IPS-NIHi7 (cell line): ENCODE measurements at regions not wholly inside any gene's neighbourhood (a gene's known extent, or its start where the extent isn't known, plus 50 kb on each side); places are given as distances from the start of the nearest gene placed in this dataset.
A peak's percentile ranks its signal among the peaks of the same experiment; 100 is the strongest.

Experiments used
- DNase-seq: peaks from one replicate; pipeline ENCODE4 v3.0.0; 2012; ENCODE audit warnings: mixed read lengths; ENCODE audit errors: extremely low spot score

DNA sequence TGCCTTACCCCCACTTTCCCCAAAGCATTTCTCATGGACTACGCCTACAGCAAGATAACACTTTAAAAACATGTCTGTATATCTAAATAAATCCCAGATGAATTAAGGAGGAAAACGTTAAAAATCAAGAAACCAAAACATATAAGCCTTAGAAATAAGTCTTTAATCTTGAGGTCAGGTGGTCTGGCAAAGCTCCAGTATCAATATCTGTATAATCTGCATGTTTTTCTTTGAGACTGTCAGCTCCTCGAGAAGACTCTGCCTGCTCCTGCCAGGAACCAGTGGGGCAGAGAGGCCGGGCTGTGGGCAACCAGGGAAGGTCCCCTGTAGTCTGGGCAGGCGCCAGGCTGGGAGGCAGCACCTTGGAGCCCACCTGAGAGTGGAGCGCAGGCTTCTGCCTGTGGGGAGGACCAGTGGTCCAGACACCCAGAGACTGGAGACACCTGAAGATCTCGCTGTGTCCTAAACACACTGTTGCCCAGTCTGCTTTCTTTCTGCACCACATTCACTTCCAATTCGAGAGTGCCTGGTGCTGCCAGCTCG lies 291.0 kb upstream of the SOX11 start:
- no peak for DNase-seq

DNA sequence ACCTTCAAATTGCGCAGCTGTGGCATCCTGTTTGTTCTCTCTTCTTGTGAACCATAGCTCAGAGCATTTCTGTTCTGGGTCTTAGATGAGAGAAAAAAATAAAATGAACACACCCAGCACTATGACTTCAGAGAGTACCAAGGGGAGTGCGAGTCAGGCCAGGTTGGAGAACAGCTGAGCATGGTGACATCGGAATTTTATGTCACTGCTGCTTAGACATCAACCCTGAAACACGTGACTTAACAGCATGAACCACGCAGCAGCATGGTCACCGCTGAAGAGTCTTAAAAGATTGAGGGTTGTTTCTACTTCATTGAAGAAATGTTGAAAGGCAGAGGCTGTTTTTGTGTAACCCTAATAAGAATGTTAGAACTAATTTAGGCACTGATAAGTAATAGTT lies 288.8 kb upstream of the SOX11 start:
- DNase-seq: no peak

DNA sequence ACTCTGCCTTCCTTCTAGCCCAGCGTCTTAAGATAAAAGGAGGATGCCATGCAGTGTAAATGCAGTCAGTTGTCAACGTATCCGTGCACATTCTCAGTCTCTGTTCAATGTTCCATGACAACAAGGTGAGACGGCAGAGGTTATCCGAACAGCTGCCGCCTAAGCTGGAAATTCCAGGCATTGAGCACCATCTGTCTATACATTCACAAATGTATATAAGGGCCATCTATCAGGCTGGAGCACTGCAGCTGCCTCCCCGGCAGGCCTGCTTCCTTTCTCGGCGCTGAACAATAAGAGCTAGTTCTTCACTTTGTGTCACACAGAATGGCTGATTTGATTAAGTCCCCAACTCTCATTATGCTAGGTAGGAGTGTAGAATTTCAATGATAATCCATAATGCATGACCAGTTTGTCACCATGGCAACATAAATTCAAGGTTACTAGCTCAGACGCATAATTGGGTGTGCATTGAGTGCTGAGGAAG lies 282.2 kb upstream of the SOX11 start:
- no peak for DNase-seq

DNA sequence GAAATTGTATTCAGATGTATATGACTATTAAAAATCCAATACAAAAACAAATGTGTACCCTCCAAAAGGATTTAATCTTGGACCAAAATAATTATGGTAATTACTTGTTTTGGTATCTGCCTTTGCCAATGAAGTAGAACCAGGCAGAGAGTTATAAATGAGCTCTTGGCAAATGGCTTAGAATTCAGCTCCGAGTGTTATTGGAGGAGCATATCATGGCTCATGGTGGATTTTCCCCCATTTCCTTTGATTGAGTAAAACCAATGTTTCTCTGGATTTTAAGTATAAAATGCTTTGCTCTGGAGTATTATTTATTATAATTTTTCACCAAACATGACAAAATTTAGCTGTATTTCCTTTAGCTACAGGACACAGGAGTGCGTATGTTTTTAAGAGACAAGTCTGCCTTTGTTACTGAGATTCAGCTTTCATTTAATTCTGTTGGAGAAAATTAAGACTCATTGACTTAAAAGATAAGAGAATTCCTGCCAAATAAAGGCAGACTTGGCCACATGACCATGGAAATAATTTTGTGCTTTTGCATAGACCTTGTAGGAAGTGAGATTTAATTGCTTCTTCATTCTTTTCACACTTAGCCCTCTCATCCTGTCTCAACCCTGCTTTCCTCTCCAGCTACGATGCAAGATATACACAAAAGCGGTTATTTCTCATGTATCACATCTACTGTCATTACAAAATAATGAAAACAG lies 281.0 kb upstream of the SOX11 start:
- no peak for DNase-seq

DNA sequence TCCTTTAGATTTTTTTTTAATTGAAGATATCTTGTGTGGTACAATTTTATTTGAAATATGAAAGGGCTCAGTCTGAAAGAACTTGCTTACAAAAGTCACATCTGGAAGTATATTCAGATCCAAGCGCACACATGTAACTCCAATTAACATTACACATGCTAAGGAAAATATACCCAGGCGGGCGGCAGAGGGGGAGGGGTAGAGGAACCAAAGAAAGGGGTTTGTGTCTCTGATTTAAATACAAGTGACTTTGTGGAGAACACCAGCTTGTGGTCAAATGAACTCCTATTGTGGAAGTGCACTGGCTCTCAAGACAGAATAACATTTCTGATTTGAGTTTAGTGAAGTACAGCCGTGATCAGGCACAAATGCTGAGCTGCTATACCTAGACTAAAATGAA lies 280.2 kb upstream of the SOX11 start:
- no peak for DNase-seq

DNA sequence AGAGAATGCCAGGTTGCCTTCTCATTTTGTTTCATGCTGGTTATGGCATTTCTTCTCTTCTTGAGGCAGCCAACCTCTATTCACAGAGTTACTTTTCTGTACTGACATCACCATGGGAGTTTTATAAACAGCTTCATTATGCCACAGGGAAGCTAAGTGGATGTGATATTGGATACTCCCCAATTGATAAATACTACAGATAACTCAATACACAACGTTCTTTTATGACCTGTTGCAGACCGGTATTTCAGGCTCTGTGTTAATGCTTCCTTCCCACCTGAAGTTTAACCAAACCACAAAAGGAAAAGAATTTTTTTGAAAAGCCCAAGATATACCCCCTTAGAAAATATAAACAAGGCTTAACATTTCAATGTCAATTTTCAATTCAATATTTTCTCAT lies 258.3 kb upstream of the SOX11 start:
- no peak for DNase-seq

DNA sequence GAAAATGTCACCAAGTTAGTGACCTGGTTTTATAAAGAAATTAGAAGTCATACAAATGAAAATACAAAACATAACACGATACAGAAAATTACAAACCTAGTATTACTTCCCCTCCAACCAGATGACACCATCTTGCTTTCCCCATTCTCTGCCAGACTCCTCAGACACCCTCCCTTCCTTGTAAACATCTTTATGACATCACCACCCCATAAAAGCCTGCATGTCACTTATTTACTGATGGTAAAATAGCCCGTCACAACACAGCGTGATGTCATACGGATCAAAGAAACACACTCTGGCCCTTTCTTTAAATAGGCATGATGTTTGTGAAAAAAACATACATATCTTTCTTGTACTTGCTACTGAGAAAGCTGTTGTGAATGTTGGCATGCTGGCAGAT lies 254.8 kb upstream of the SOX11 start:
- DNase-seq: no peak

DNA sequence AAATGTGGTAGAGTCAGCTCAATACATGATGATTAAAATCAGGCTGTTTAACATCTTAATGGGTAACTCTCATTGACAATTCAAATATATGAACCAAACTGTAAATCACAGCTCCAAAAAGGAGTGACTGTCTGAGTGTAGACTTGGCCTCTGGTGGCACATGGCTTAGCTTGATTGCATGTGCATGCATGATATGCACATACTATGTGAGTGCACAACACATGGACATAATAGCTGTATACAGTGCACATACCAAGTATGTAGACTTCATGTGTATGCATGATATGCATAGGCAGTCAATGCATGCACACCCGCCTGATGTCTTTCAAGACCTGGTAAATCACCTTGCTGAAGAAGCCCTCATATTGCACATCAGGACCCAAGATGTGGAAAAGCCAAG lies 252.0 kb upstream of the SOX11 start:
- DNase-seq: no peak

DNA sequence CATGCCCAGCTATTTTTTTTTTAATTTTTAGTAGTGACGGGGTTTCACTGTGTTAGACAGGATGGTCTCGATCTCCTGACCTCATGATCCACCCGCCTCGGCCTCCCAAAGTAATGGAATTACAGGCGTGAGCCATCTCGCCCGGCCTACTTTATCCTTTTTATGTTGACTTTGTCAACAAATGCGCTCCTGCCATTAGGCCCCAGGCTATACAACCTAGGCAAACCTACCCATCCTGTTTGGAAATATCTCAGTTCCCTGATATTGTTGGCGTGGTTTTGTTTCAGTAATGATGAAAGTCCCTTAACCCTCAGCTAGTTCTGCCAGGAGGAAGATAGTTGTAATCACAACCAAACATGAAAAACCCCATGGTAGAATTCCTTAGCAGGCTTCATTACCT lies 249.4 kb upstream of the SOX11 start:
- no peak for DNase-seq

DNA sequence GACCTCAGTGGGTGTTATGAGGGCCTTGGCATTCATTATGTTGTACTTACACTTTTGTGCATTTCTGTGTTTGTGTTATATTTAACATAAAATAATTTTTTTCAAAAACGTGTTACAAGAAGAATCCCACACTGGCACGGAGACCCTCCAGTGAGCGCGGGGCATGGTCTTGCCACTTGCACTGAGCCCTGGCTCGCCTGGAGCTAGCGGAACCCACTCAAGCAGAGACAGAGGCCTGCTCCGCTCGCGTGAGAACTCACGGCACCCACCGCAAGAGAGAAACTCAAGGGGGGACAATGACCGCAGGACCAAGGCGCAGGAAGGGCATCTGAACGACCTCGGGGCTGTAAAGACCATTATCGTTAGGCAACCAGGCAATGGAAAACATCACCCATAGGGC lies 248.0 kb upstream of the SOX11 start:
- DNase-seq: no peak

DNA sequence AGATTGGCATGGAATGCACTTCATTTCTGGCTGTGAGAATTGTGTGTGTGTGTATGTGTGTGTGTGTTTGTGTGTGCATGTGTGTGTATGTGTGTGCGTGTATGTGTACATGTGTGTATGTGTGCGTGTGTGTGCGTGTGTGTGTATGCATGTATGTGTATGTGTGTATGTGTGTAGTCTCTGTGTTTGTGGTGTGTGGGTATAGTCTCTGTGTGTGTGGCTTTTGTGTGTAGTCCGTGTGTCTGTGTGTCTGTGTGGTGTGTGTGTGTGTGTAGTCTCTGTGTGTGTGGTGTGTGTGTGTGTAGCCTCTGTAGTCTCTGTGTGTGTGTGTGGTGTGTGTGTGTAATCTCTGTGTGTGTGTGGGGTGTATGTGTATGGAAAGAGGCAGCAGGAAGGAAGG lies 247.3 kb upstream of the SOX11 start:
- DNase-seq: no peak

DNA sequence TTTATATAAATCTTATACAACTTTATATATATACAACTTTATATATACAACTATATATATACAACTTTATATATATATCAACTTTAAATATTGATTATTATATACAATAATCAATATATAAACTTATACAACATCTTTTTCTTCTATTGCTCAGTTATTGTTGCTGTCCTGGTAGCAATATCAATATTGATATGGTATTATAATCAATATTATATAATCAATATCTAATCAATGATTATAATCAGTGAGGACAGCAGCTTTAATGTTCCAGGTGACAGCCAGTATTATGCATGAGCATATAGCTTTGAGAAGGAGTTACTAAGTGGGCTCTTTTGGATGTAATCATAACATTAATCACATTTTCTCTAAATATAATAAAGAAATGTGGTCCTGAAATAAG lies 242.3 kb upstream of the SOX11 start:
- no peak for DNase-seq

DNA sequence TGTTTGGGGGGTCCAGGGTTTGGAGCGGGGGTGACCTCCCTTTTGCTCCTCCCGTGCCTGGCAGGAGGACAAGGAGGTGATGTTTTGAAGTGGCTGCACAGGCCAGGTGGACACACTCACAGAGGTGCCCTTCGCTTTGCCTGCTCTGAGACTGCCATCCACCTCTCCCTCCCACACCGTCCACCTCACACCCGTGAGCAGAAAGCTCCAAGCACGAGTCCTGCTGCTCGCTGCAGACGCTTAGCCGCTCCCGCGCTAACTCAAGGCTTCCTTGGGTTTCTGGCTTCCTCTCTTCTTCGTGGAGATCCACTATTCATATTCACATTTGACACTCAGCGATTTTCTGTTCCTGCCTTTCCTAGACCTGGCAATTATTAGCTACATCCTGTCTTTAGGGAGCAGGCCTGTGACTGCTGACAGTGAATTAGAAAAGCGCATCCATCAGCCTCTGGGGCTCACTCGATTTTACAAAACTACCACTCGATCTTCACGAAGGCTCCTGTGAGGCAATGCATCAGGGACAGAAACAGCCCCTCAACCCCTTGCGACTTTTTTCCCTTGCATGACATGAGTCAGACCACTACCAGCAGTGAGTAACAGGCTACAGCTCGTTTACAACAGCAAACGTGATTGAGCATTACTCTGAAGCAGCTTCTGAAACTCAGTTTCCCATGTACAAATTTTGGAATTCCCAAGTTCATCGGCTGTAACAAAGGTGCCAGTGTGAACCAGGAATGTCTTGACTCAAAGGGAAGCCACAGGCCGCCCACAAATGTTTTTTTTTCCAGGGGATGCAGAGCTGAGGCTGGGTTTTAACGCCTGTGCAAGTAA lies 238.7 kb upstream of the SOX11 start:
- no peak for DNase-seq

DNA sequence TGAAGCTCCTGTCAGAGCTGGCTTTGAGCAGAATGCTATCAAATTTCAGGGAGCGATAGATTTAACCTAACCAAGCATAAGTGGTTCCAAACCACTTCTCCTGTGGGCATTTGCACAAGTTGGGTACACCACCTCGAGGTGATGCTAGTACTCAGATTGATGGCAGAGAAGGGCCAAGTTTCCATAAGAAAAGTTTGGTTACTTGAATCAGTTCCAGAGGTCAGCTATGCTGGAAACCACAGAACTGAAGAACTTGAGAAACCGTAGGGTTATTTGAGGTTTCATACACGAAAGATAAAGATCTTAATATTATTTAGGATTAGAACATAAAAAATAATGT lies 238.2 kb upstream of the SOX11 start:
- DNase-seq: no peak

DNA sequence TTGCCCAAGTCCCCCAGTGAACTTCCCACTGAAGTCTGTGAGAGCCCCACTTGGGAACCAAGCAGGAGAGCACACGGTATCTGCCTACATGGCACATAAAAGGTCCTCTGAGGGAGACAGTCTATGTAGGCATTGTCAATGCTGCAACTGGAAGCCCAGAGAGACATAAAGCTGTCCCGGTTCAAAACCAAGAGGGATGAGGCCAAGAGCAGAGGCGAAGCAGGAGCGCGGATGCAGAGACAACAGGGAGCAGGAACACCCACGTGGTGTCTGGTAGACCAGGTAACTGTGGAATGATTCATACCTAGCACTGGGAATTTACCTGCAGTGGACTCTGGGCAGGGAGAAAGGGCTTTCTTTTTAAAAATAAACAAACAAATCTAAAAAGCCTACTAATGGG lies 233.1 kb upstream of the SOX11 start:
- no peak for DNase-seq

DNA sequence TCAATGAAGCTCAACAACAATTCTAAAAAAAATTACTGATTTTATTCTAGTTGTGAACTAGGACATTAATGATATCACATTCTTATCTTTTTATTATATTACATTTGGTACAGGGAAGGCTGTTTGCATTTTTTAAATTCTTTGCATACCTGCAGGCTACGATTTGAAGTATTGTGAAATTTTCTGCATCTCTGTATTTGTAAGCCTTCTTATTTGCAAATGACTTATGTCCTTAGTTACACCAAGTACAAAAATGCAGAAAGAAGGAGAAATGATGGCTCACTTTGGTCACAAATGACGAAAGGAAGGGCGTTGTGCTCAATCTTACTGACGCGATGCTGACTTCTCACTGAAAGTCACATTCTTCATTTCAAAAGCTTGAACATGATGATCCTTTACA lies 227.5 kb upstream of the SOX11 start:
- no peak for DNase-seq

DNA sequence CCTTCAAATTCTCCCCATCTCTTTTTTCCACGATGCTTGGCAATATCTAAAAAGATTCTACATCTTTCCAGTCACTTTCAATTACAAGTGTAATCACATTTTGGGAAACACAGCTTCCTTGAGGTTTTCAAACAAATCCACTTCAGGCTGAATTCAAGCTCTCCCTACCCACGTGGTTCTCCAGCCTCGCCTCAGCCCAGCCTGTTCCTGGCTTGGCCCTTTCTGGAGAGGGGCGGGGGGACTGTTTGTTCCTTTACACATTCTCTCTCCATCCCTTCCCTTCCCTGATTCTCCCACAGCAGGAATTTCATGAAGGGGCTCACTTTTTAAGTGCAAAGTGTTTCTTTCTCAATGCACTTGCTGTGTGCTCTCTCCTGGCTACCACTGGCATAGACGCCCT lies 226.3 kb upstream of the SOX11 start:
- no peak for DNase-seq

DNA sequence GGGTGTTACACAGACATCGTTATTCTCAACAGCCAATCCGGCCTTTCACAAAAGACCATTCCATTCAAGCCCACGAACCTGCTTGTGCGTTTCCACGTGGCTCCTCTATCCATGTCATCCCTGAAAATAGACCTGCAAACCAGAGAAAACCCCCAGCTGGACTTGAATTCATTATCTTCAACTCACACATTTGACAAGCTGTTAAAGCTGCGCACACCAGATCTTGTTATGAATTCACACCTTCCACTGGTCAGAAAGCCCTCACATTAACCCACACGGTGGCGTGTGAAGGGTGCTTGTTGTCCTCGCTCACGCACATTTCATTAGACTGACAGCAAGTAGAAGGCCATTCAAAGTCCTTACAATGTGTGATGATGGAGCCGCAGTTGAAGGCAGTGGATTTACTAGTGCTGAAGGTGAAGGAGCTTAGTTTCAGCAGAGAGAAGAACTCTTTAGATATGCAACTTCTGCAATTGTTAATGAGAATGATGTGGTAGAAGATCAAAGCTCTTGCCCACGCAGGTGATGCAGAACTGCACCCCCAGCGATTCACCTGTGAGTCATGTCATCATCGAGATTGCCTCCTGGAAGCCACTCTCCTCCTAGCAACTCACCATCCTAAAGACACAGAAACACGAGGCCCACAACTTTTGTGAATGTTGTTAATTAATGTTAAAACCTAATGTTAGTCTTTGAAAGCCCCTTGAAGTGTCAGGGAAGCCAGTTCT lies 224.8 kb upstream of the SOX11 start:
- no peak for DNase-seq

DNA sequence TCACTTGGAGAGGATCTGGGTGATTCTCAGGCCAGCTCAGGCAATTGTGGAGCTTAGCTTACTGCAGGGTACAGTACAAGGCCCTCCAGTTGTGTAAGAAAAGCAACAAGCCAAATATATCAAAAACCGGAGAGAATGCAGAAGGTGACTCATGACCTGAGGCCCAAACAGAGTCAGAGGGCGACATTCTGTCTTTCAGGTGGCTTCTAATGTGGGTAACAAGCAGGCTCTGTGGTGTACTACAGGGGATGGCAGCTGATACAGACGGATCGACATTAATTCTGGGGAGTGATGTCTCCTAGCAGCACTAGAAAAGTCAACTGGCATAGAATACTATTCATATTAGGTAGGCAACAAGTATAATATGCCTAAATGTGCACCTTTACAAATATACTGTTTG lies 219.5 kb upstream of the SOX11 start:
- no peak for DNase-seq

DNA sequence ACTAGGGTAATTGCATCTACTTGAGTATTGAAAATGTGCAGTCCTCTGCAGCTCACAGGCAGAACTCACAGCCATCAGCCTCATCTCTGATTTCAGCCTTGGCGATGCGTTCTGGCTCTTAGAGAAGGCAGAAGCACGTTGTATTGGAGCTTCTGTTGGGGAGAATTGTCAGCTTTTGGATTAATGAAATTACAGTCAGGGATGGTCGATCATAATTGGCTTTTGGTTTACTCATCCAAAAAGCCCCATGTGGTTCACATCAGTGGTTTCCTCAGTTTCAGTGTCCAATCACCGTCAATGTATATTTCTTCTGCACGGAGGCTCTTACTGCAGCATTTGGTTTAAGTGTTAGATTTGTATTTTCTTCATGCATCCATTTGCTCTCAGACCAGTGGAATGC lies 218.5 kb upstream of the SOX11 start:
- DNase-seq: no peak

DNA sequence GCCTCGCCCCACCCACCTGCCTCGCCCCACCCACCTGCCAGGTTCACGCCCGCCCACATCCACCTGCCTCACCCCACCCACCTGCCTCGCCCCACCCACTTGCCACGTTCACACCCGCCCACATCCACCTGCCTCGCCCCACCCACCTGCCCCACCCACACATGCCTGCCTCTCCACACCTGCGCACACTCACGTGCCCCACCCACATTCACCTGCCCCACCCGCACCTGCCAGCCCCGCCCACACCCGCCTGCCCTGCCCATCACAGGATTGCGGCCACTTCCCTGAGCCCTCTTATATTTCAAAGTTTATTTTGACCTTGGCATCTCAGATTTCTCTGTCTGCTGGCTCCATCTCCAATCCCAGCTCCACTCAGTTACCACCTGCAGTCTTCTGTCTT lies 217.5 kb upstream of the SOX11 start:
- no peak for DNase-seq

DNA sequence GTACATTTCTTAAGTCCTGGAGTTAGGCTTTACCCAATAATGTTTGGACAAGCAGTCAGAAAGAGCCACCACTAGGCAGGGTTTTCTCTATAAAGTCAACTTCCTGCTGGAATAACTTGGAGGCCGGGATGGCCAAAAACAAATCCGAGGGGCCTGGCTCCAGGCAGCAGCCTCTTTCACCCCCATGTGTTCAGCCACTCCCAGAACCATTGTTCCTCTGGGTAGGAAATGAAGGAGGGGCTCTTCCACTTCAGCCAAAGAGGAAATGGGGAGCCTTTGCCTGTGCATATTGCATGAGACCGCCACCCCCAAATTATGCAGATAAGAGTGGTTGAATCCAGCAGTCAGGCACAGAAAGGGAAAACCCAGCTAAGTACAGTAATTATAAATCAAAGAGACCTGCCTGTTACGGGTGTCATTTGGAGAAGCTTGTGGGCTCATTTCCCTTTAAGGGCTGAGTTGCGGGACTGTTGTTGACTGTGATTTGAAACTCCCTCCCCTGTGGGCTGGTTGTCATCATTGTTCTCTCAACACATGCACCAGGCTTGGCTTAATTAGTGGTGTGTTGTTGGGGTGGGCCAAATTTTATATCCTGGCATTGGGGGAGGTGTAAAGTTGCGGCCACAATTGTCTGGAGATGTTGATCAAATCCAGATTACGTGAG lies 212.8 kb upstream of the SOX11 start:
- peak; percentile 18 for DNase-seq
